Spinal cord (tissue), 9 donors: ENCODE measurements at regions not wholly inside any gene's neighbourhood (a gene's known extent, or its start where the extent isn't known, plus 50 kb on each side); places are given as distances from the start of the nearest gene placed in this dataset.

Experiments
- DNase-seq, 6 donors: peaks; one replicate each; pipeline versions ENCODE4 v3.0.0 to v3.0.0-alpha.2; 2013 to 2015; ENCODE audit warnings: low spot score in 6 of 6, low read depth in 4 of 6
- H3K27ac ChIP-seq: one replicate; pipeline ENCODE4 v1.5.1; 2013; ENCODE audit warnings: low read depth, low read length, control low read depth
- H3K27me3 ChIP-seq: one replicate; pipeline ENCODE4 v1.6.1; 2013; ENCODE audit warnings: low read length; ENCODE audit not compliant: control insufficient read depth, insufficient read depth
- H3K36me3 ChIP-seq: one replicate; pipeline ENCODE4 v1.6.1; 2013; ENCODE audit warnings: low read length; ENCODE audit not compliant: control insufficient read depth, insufficient read depth
- H3K4me1 ChIP-seq: one replicate; pipeline ENCODE4 v1.6.1; 2013; ENCODE audit warnings: low read length; ENCODE audit not compliant: control insufficient read depth, insufficient read depth
- H3K4me3 ChIP-seq: one replicate; pipeline ENCODE4 v1.5.1; 2013; ENCODE audit warnings: low read depth, low read length, control low read depth
- H3K9me3 ChIP-seq: one replicate; pipeline ENCODE4 v1.6.1; 2013; ENCODE audit warnings: low read length; ENCODE audit not compliant: control insufficient read depth, insufficient read depth
- WGBS: methylation state at CpG from one replicate; pipeline ENCODE4 v1.1.5; 2013; ENCODE audit warnings: missing lambda C conversion rate; ENCODE audit not compliant: insufficient coverage; 5-methylcytosine and 5-hydroxymethylcytosine counted together
- donor health status: healthy.

DNA sequence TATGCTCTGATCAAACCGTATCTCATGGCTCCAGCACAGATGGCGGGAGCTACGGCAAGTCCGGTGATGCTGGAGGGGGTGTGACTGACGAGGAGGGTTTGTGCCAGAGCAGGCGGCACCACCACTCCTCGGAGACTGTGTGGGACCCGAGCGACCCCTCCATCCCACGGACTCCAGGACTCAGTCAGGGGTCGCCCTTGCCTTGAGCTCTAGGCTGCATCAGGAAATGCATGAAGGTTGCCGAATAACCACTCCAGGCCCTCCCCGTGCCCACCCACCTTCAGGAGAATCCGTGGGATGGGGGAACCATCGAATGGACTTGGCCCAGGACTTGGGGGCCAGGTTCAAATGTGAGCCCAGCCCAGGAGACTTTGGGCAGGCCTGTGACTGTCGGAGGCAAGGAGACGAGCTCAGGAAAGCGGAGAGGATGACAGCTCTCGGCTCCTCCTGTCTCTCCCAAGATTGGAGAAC is 60.2 kb upstream of the ZNF469 start:
- Histone ChIP-seq H3K4me3 (no peak overlapping the region), H3K27me3 (no peaks in the 10 kb centered on the region), H3K27ac (no peak overlapping the region), H3K36me3 (peaks cover 3% of the 10 kb centered on the region), H3K4me1 (peaks cover 15% of the 10 kb centered on the region), H3K9me3 (no peaks in the 10 kb centered on the region)
- DNase-seq, result no peak
- 92% methylated on average over 19 of the region's 19 CpGs for WGBS

DNA sequence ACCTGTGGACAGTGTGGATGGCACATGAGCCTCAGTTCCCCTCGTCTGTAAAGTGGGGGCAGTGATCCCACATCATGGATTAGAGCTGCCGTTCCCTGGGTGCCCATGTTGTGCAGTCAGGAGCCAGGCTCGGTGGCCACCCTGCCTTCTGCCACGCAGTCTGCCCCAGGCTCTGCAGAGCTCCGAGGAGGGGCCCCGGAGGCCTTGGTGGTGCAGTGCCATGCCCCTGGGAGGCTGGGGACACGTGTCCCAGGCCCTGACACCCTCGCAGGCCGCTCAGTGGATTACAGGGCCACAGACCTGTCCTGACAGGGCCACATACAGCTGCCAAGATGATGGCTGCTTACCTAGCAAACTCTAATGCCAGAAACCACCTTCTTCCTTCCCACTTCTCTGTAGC is 59.7 kb upstream of the ZNF469 start:
- Histone ChIP-seq H3K4me3 (no peak overlapping the region), H3K27me3 (no peaks in the 10 kb centered on the region), H3K36me3 (peaks cover 3% of the 10 kb centered on the region), H3K4me1 (peaks cover 11% of the 10 kb centered on the region), H3K9me3 (no peaks in the 10 kb centered on the region), H3K27ac (no peak overlapping the region)
- 90% methylated on average over 9 of the region's 9 CpGs for WGBS
- no peak for DNase-seq

DNA sequence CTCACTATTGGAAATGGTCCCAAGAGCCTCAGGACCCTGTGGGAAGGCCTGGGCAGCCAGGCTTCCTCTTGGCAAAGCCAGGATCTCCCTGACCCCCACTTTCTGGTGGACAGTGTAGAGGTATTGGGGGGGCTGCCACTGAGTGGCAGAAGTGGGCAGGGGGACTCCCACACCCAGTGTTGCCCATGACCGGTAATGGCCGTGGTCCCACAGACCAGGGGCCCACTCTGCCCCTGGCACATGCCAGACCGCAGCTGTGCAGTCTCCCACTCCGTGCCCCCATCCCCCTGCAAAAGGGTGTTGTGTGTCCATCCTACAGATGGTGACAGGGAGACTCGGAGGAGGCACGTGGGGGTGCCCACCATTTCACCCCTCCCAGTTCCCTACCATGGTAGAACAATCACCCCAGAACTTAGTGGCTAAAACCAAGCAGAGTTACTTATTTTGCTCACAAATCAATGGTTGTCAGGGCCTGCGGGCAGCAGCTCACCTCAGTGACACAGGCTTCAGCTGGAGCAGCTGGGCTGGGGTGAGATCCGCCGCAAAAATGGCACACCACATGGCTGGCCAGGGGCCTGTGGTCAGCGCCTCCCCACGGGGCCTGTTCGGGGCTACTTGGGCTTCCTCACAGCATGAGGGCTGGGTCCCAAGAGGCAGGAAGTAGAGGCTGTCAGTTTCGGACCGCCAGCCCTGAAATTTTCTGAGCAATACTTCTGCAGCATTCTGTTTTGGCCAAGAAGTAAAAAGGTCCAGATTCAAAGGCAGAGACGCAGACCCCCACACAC is 59.0 kb upstream of the ZNF469 start:
- Histone ChIP-seq H3K9me3 (no peaks in the 10 kb centered on the region), H3K36me3 (peaks cover 3% of the 10 kb centered on the region), H3K27ac (no peak overlapping the region), H3K4me1 (peaks cover 4% of the 10 kb centered on the region), H3K27me3 (no peaks in the 10 kb centered on the region), H3K4me3 (no peak overlapping the region)
- WGBS, result 91% methylated on average over 9 of the region's 15 CpGs
- no peak for DNase-seq

DNA sequence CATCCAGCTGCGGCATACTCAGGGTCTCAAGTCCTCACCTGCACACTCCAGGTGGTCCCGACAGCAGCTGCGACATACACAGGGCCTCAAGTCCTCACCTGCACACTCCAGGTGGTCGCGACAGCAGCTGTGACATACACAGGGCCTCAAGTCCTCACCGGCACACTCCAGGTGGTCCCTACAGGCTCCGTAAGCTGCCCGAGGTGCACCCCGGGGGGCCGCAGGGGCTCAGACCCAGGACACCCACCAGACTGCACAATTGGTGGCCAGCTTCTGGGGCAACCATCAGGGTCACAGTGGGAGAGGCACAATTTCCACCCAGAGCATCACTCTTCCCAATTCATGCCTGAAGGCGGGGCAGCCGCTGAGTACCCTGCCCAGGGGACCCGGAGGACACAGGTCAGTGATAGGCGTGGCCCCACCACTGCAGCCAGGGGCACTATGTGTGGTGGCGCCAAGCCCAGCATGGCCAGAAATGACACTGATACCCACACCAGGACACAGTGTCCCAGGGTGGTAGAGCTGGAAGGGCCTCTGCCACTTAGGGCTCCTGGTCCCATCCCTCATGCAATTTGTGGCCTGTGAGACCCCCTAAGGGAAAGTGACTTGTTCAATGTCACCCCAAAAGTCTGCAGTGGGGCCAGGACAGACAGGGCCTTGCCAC is 57.5 kb upstream of the ZNF469 start:
- Histone ChIP-seq H3K36me3 (peaks cover 3% of the 10 kb centered on the region), H3K27ac (no peak overlapping the region), H3K9me3 (no peaks in the 10 kb centered on the region), H3K4me3 (no peak overlapping the region), H3K27me3 (no peaks in the 10 kb centered on the region), H3K4me1 (peaks cover 2% of the 10 kb centered on the region)
- no peak for DNase-seq
- WGBS, result 91% methylated on average over 15 of the region's 15 CpGs

DNA sequence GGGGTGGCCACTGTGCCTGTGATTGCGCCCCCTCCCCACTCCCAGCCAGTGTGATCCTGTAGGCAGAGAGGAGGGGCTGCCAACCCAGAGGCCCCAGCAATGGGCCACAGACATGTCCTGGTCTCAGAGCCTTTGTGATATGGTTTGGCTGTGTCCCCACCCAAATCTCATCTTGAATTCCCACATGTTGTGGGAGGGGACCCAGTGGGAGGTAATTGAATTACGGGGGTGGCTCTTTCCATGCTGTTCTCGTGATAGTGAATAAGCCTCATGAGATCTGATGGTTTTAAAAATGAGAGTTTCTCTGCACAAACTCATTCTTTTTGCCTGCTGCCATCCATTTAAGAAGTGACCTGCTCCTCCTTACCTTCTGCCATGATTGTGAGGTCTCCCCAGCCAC is 56.8 kb upstream of the ZNF469 start:
- no peaks in the 10 kb centered on the region for H3K27me3 ChIP-seq
- H3K4me1 ChIP-seq, result peaks cover 2% of the 10 kb centered on the region
- no peak overlapping the region for H3K4me3 ChIP-seq
- no peak overlapping the region for H3K27ac ChIP-seq
- no peaks in the 10 kb centered on the region for H3K9me3 ChIP-seq
- H3K36me3 ChIP-seq, result peaks cover 2% of the 10 kb centered on the region
- WGBS, result 100% methylated on average over 1 of the region's 3 CpGs
- DNase-seq, result no peak

DNA sequence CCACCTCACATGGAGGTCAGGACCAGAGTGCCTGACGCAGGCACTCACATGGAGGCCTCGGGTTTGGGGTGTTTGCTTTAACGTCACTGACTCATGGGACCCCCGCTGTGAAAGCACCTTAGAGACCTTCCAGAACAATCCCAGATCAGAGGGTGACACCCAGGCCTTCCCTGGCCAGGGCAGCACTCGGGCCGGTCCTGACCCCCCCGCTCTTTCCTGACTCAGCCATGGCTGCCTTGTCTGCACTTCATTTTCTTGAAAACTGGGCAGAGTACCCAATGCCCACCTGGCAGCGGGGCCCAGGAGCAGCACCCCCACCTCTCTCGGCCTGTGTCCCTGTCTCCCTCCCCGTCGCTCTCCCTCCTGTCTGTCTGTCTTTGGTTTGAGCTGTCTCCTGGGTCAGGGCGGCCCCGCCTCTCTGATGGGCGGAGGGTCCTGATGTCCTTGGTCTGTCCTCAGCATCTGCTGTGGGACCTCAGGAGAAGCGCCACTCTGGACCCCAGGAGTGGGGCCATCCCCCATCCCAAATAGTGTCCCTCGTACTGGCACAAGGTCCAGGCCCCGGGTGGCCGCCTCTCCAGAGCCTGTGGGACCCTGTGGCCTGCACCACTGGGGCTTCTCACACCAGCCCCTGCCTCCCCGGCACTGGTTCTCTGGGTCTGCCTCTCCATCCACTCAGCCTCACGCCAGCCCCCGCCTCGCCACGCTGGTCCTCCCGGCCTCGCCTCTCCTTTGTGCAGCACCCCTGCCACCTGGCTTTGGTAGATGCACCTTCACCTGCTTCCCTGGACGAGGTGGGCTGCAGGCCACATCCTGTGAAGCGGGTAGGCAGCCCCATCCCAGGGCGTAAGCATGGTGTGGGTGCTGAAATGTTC is 55.9 kb upstream of the ZNF469 start:
- Histone ChIP-seq H3K4me1 (peaks cover 3% of the 10 kb centered on the region), H3K36me3 (no peaks in the 10 kb centered on the region), H3K27me3 (no peaks in the 10 kb centered on the region), H3K9me3 (no peaks in the 10 kb centered on the region), H3K4me3 (no peak overlapping the region), H3K27ac (no peak overlapping the region)
- no peak for DNase-seq
- 92% methylated on average over 26 of the region's 28 CpGs for WGBS

DNA sequence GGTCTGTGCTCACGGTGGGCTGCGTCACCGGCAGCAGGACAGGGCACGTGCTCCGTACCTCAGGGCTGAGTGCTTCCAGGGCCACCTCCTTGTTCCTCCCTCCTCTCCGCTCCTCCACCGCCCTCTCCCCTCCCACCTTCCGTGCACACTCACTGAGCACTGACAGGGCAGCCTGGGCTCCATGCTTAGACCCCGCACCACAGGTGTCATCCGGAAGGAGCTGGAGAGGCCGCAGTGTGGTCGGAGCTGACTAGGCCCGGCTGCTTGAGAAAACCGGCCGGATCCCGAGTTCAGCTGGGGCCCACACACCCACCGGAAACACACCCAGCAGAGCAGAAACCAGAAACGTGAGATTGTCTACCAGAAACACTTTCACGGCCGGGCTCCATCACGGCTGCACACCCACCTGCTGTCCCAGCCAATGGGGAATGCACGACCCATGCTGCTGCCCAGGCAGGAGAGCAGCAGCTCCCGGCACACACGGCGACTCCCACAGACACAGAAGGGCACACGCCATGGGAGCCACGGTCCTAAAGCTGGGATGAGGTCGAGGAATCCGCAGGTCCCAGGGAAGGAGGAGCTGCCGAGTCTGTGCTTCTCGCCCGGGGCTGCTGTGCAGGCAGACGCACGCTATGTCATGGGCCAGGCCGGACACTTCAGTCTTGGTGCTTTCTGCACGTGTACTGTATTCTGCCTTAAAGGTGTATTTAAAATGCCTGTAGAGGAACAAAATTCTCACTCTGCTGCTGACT is 55.0 kb upstream of the ZNF469 start:
- Histone ChIP-seq H3K36me3 (no peaks in the 10 kb centered on the region), H3K9me3 (no peaks in the 10 kb centered on the region), H3K4me3 (no peak overlapping the region), H3K27ac (no peak overlapping the region), H3K4me1 (peaks cover 12% of the 10 kb centered on the region), H3K27me3 (no peaks in the 10 kb centered on the region)
- no peak for DNase-seq
- WGBS, result 79% methylated on average over 31 of the region's 36 CpGs

DNA sequence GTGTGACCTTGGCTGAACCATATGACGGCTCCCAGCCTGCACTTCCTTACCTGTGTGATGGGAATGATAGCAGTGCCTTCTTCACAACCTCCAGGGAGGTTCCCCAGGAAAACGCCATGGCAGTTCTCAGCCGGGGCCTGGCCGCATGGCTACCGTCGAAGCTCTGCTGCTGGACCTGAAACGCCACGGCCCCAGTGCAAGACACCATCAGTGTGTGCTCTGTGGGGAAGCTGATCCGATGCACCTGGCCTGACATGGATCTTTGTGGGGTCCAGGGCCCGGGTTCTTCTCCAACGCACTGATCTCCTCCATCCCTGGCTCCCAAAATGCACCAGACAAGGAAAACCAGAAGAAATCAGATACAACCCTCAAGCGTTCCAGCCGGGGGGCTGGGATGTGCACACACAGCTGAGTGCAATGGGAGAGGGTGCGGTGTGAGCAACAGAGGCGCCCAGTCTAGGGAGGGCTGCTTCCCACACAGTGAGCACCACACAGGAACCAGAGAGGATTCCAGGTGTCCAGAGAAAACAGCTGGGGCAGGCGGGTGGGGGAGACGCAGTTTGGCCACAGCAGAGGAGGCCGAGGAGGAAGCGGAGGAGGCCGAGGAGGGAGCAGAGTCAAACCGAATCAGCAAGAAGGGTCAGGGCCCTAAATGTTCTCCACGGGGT is 54.3 kb upstream of the ZNF469 start:
- Histone ChIP-seq H3K36me3 (no peaks in the 10 kb centered on the region), H3K4me1 (peaks cover 19% of the 10 kb centered on the region), H3K27ac (no peak overlapping the region), H3K9me3 (no peaks in the 10 kb centered on the region), H3K27me3 (no peaks in the 10 kb centered on the region), H3K4me3 (no peak overlapping the region)
- DNase-seq, result no peak
- 83% methylated on average over 20 of the region's 22 CpGs for WGBS
